ENCODE measurements at regions not wholly inside any gene's neighbourhood (a gene's known extent, or its start where the extent isn't known, plus 50 kb on each side); places are given as distances from the start of the nearest gene placed in this dataset.

DNA sequence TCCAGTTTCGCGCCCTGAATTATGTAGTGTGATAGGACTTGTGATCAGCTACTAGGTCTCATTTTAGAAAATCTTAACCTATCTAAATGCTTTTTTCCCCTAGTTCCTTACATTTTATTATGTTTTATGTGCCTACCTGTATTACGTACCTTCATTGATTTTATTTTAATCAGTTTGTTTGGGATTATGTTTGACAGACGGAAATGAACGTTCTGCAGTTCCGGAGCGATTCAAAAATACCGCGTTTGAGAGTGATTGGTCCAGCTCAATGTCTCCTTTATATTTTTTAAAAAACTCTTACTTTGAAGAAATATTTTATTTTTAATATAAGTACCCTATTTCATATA is 114.3 kb upstream of the BTN3A2 start:
- no peak for TF ChIP-seq CTCF (IDR thresholded peaks at IDR 0.05)
- no peak for TF ChIP-seq POLR2A (IDR thresholded peaks at IDR 0.05)
